ENCODE measurements at regions not wholly inside any gene's neighbourhood (a gene's known extent, or its start where the extent isn't known, plus 50 kb on each side); places are given as distances from the start of the nearest gene placed in this dataset.
A peak's percentile ranks its signal among the peaks of the same experiment; 100 is the strongest.

DNA sequence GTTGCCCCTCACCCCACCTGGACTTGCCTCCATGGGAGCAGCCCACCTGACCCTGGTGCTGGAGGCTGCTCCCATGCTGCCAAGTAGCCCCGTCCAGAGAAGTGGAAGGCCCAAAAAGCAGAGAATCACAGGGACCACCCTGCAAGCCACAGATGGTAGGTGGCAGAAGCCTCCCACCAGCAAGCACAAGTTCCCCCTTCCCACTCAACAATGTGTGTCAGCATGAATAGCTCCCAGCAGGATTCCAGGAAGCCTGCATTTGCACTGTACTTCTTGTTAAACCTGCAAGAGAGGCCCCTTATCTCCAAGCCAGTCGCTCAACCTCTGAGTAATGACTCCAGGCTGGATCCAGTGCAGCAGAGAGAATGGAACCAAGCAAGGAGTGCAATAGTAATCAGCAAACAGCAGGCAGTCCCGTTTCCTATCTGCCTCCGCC lies 180.8 kb upstream of the CST7 start:
- TF ChIP-seq, protein P1, sequence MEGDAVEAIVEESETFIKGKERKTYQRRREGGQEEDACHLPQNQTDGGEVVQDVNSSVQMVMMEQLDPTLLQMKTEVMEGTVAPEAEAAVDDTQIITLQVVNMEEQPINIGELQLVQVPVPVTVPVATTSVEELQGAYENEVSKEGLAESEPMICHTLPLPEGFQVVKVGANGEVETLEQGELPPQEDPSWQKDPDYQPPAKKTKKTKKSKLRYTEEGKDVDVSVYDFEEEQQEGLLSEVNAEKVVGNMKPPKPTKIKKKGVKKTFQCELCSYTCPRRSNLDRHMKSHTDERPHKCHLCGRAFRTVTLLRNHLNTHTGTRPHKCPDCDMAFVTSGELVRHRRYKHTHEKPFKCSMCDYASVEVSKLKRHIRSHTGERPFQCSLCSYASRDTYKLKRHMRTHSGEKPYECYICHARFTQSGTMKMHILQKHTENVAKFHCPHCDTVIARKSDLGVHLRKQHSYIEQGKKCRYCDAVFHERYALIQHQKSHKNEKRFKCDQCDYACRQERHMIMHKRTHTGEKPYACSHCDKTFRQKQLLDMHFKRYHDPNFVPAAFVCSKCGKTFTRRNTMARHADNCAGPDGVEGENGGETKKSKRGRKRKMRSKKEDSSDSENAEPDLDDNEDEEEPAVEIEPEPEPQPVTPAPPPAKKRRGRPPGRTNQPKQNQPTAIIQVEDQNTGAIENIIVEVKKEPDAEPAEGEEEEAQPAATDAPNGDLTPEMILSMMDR (IDR thresholded peaks at IDR 0.05; ENCODE audit: insufficient read depth, low read length): no peak
- no peak overlapping the region for H3K4me3 ChIP-seq (ENCODE audit: low read depth, low read length)
- DNase-seq (ENCODE audit: low read depth): peak; percentile 48

DNA sequence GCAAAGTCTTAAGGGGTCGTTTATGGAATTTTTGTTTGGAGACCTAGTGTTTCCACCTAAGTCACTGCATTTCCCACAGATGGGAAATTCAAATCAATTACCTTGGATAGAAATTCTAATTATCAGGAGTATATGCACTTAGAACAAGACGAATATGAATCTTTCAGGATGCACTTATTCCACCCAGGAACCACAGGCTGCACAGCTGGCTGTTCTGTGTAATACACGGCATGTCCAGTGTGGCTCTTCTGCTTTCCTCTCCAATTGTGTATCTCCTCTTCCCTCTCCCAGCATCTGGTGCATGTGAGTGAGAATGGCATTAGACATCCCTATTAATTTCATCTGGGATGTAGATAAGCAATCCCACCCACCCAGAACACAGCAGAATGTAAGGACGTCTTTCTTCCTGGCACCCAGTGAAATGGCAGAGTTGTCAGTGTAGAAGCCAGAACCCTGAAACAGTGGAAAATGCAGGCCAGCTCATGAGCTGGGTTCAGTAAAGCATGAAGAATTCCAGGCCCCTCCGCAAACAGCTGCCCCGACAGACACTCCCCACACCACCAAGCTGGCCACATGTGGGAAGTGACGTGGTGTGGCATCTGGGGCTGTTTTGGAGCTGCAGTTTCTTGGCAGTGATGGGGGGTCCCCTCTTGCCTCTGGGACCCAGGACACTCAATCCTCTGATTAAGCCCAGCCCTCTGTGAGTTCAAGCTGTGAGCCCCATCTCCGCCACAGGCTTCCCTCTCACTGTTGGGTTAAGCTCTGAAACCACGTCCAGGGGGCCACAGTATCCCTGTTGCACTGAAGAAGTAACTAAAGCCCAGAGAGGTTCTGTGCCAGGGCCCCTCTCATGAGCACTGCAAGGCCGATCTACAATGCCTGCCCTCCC lies 180.1 kb upstream of the CST7 start:
- TF ChIP-seq, protein P1 (IDR thresholded peaks at IDR 0.05; ENCODE audit: insufficient read depth, low read length): no peak
- no peak for DNase-seq (ENCODE audit: low read depth)
- H3K4me3 ChIP-seq (ENCODE audit: low read depth, low read length): no peak overlapping the region

- H3K4me3 ChIP-seq (ENCODE audit: low read depth, low read length): no peak overlapping the region
- no peak for DNase-seq (ENCODE audit: low read depth)
- TF ChIP-seq, protein P1 (IDR thresholded peaks at IDR 0.05; ENCODE audit: insufficient read depth, low read length): no peak
Measured at GRCh38 chr20:24769878-24770627, 179.0 kb upstream of the CST7 start.

GRCh38 chr20:24770628-24771541 lies 178.2 kb upstream of the CST7 start:
- H3K4me3 ChIP-seq (ENCODE audit: low read depth, low read length): no peak overlapping the region
- TF ChIP-seq, protein P1 (IDR thresholded peaks at IDR 0.05; ENCODE audit: insufficient read depth, low read length): no peak
- no peak for DNase-seq (ENCODE audit: low read depth)

- DNase-seq (ENCODE audit: low read depth): no peak
- TF ChIP-seq, protein P1 (IDR thresholded peaks at IDR 0.05; ENCODE audit: insufficient read depth, low read length): no peak
- no peak overlapping the region for H3K4me3 ChIP-seq (ENCODE audit: low read depth, low read length)
Measured at GRCh38 chr20:24771542-24772061, 177.5 kb upstream of the CST7 start.

GRCh38 chr20:24772667-24773066 lies 176.4 kb upstream of the CST7 start:
- TF ChIP-seq, protein P1 (IDR thresholded peaks at IDR 0.05; ENCODE audit: insufficient read depth, low read length): no peak
- DNase-seq (ENCODE audit: low read depth): no peak

More at GRCh38 chr20:24772667-24773066, 176.4 kb upstream of the CST7 start:
- no peak overlapping the region for H3K4me3 ChIP-seq (ENCODE audit: low read depth, low read length)

Measured in fibroblast of the aortic adventitia (primary cell).